ENCODE measurements at regions not wholly inside any gene's neighbourhood (a gene's known extent, or its start where the extent isn't known, plus 50 kb on each side); places are given as distances from the start of the nearest gene placed in this dataset.

- no peak overlapping the region for H3K4me2 ChIP-seq (replicated peaks; ENCODE audit: low read depth, low read length, poor library complexity, severe bottlenecking)
- 84% methylated on average over 10 of the region's 14 CpGs for WGBS (ENCODE audit: insufficient coverage)
Measured at GRCh38 chr5:142215915-142216681, 107.5 kb downstream of the NDFIP1 start.

More at GRCh38 chr5:142215915-142216681, 107.5 kb downstream of the NDFIP1 start:
- no peak overlapping the region for H3K27ac Mint-ChIP-seq
- no peak overlapping the region for H3K4me3 Mint-ChIP-seq
- H3K4me1 Mint-ChIP-seq = peaks cover 3% of the 10 kb centered on the region
- no peak for ATAC-seq (ENCODE audit: low read depth)
- Histone ChIP-seq H3K9ac (ENCODE audit: low read length) (no peak overlapping the region), H3K27me3 (replicated peaks in 1 of 4; ENCODE audit: control extremely low read depth in 1 of 4, control insufficient read depth in 3 of 4, insufficient read depth in 4 of 4, low read length in 3 of 4) (peaks cover 0 to 16% (median 0%) of the 10 kb centered on the region in 4 experiments), H3K36me3 (replicated peaks in 1 of 2; ENCODE audit: control extremely low read depth in 1 of 2, control insufficient read depth in 1 of 2, extremely low read depth in 1 of 2, insufficient read depth in 2 of 2, low read length in 1 of 2) (no peaks in the 10 kb centered on the region), H3K9me3 (ENCODE audit: control extremely low read depth in 1 of 3, control insufficient read depth in 2 of 3, insufficient read depth in 1 of 3, low read length in 2 of 3) (peaks cover 0 to 7% (median 0%) of the 10 kb centered on the region in 3 donors), H3K79me2 (ENCODE audit: control insufficient read depth, insufficient read depth, low read length) (no peaks in the 10 kb centered on the region), H2AFZ (ENCODE audit: insufficient read depth, low read depth, low read length, poor library complexity, severe bottlenecking) (no peak overlapping the region), H3K4me3 (ENCODE audit: control extremely low read depth in 1 of 5, extremely low read depth in 1 of 5, insufficient read depth in 1 of 5, low read depth in 2 of 5, low read length in 4 of 5) (no peak overlapping the region), H4K20me1 (ENCODE audit: control insufficient read depth, insufficient read depth, low read length, poor library complexity, severe bottlenecking) (no peaks in the 10 kb centered on the region), H3K4me1 (ENCODE audit: control insufficient read depth in 2 of 2, insufficient read depth in 2 of 2, low read length in 2 of 2) (no peaks in the 10 kb centered on the region), H3K27ac (ENCODE audit: low read length in 2 of 2) (no peak overlapping the region)
- POLR2A ChIA-PET = no interaction called here
- CTCF ChIA-PET = no interaction called here
- no peak for TF ChIP-seq CTCF (IDR thresholded peaks at IDR 0.05)
- no peak for TF ChIP-seq EZH2 (IDR thresholded peaks at IDR 0.05; ENCODE audit: borderline replicate concordance, insufficient read depth, low read depth, low read length, poor library complexity, severe bottlenecking)
- peaks cover 16% of the 10 kb centered on the region for H3K27me3 Mint-ChIP-seq
- DNase-seq = no peak
- intact Hi-C loops (cut with micrococcal nuclease) = no loop called here
- no peaks in the 10 kb centered on the region for H3K9me3 Mint-ChIP-seq (ENCODE audit: insufficient read depth)

All from B cell (primary cell).